Natural killer cell (primary cell): ENCODE measurements at regions not wholly inside any gene's neighbourhood (a gene's known extent, or its start where the extent isn't known, plus 50 kb on each side); places are given as distances from the start of the nearest gene placed in this dataset.

Experiments
- ATAC-seq, 3 donors: fragments of 150-1000 bp in 2 of 3; fragments of 200-7000 bp in 1 of 3; cut with Tn5 transposase; 1 replicate in 1 of 3; 2 replicates in 2 of 3; pipeline ENCODE4 v1.10.0; 2021; ENCODE audit warnings: mild to moderate bottlenecking in 2 of 3, moderate library complexity in 2 of 3
- DNase-seq, 2 donors: peaks; one replicate each; pipeline versions ENCODE4 v3.0.0 to v3.0.0-alpha.2; 2013 to 2021; ENCODE audit warnings: mixed read lengths in 1 of 2
- H3K27ac ChIP-seq: one replicate; pipeline ENCODE4 v1.5.1; 2013; ENCODE audit warnings: mild to moderate bottlenecking, low read length
- H3K27me3 ChIP-seq: one replicate; pipeline ENCODE4 v1.6.1; 2013; ENCODE audit warnings: low read length; ENCODE audit not compliant: control insufficient read depth, insufficient read depth
- H3K36me3 ChIP-seq: one replicate; pipeline ENCODE4 v1.6.1; 2013; ENCODE audit warnings: low read length; ENCODE audit not compliant: control insufficient read depth, insufficient read depth
- H3K4me1 ChIP-seq: one replicate; pipeline ENCODE4 v1.6.1; 2013; ENCODE audit warnings: low read length; ENCODE audit not compliant: control insufficient read depth, insufficient read depth
- H3K4me3 ChIP-seq: one replicate; pipeline ENCODE4 v1.5.1; 2013; ENCODE audit warnings: low read length
- H3K9me3 ChIP-seq: one replicate; pipeline ENCODE4 v1.6.1; 2013; ENCODE audit warnings: low read length; ENCODE audit not compliant: control insufficient read depth, insufficient read depth
- H3K27ac Mint-ChIP-seq, 2 donors: one replicate each; pipeline ENCODE4 v1.8.0; 2022; ENCODE audit warnings: mild to moderate bottlenecking in 2 of 2, mixed read lengths in 2 of 2, moderate library complexity in 1 of 2
- H3K27me3 Mint-ChIP-seq, 2 donors: one replicate each; pipeline ENCODE4 v1.8.0; 2022; ENCODE audit warnings: low read depth in 2 of 2, mixed read lengths in 2 of 2
- H3K36me3 Mint-ChIP-seq: one replicate; pipeline ENCODE4 v1.8.0; 2022; ENCODE audit warnings: mixed read lengths
- H3K4me1 Mint-ChIP-seq, 2 donors: one replicate each; pipeline ENCODE4 v1.8.0; 2022; ENCODE audit warnings: mixed read lengths in 2 of 2
- H3K4me3 Mint-ChIP-seq: one replicate; pipeline ENCODE4 v1.8.0; 2022; ENCODE audit warnings: mild to moderate bottlenecking, moderate library complexity, mixed read lengths
- H3K9me3 Mint-ChIP-seq, 2 donors: one replicate each; pipeline ENCODE4 v1.8.0; 2022; ENCODE audit warnings: mixed read lengths in 2 of 2
- CTCF ChIP-seq: fragments of 200-600 bp; IDR thresholded peaks from one replicate; pipeline ENCODE4 v1.8.0; 2022; ENCODE audit warnings: antibody characterized with exemption
- WGBS: methylation state at CpG from one replicate; pipeline ENCODE4 v1.1.7; 2013; ENCODE audit warnings: missing lambda C conversion rate; ENCODE audit not compliant: insufficient coverage; 5-methylcytosine and 5-hydroxymethylcytosine counted together
- intact Hi-C: fragments of 100-400 bp; cut with micrococcal nuclease; formaldehyde crosslinking; loops from one replicate; pipeline ENCODE4 v1.14.2; 2022

- no peaks in the 10 kb centered on the region for H3K4me1 Mint-ChIP-seq
- H3K27me3 Mint-ChIP-seq = no peaks in the 10 kb centered on the region
- H3K36me3 Mint-ChIP-seq = no peaks in the 10 kb centered on the region
- no peak overlapping the region for H3K4me3 Mint-ChIP-seq
- Histone ChIP-seq H3K4me3 (no peak overlapping the region), H3K9me3 (no peaks in the 10 kb centered on the region), H3K4me1 (no peaks in the 10 kb centered on the region), H3K36me3 (no peaks in the 10 kb centered on the region), H3K27me3 (no peaks in the 10 kb centered on the region), H3K27ac (no peak overlapping the region)
- DNase-seq = no peak
- 90% methylated on average over 1 of the region's 1 CpG for WGBS
- no peak for TF ChIP-seq CTCF
- no peak for ATAC-seq
- intact Hi-C loops = no loop called here
- H3K27ac Mint-ChIP-seq = no peak overlapping the region
- H3K9me3 Mint-ChIP-seq = peaks cover 2 to 4% of the 10 kb centered on the region in 2 donors
Observed at GRCh38 chr3:148227534-148227933, 470.2 kb upstream of the AGTR1 start.

- Histone ChIP-seq H3K27ac (no peak overlapping the region), H3K4me1 (no peaks in the 10 kb centered on the region), H3K27me3 (no peaks in the 10 kb centered on the region), H3K9me3 (no peaks in the 10 kb centered on the region), H3K4me3 (no peak overlapping the region), H3K36me3 (no peaks in the 10 kb centered on the region)
- H3K4me1 Mint-ChIP-seq = no peaks in the 10 kb centered on the region
- H3K27me3 Mint-ChIP-seq = no peaks in the 10 kb centered on the region
- TF ChIP-seq CTCF = no peak
- no peak overlapping the region for H3K27ac Mint-ChIP-seq
- ATAC-seq (no peak), DNase-seq (no peak)
- intact Hi-C loops = no loop called here
- no peaks in the 10 kb centered on the region for H3K36me3 Mint-ChIP-seq
- peaks cover 10 to 11% of the 10 kb centered on the region in 2 donors for H3K9me3 Mint-ChIP-seq
- H3K4me3 Mint-ChIP-seq = no peak overlapping the region
Observed at GRCh38 chr3:148229107-148229506, 468.6 kb upstream of the AGTR1 start.

DNA sequence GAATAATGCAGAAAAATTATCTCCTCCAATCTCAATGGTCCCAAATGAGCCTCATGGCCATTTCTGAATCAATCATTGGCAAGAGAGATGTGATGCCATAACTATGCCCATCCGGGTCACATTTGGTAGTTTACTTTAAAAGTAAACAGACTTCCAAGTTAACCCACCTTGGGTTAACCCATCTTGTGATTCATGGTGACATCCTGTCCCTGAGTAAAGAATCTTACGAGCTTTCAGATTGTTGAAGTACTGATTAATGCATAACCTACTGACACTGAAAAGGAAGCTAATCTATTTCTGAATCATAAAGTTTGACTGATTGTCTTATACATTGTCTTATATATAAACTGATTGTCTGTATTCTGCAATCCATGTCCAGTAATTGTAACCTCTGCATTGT is 467.2 kb upstream of the AGTR1 start:
- Histone ChIP-seq H3K27me3 (no peaks in the 10 kb centered on the region), H3K4me3 (no peak overlapping the region), H3K9me3 (no peaks in the 10 kb centered on the region), H3K4me1 (no peaks in the 10 kb centered on the region), H3K27ac (no peak overlapping the region), H3K36me3 (no peaks in the 10 kb centered on the region)
- DNase-seq (no peak), ATAC-seq (no peak)
- TF ChIP-seq CTCF = no peak
- H3K27ac Mint-ChIP-seq = no peak overlapping the region
- intact Hi-C loops = no loop called here
- WGBS = 80% methylated on average over 1 of the region's 2 CpGs
- no peaks in the 10 kb centered on the region for H3K4me1 Mint-ChIP-seq
- H3K9me3 Mint-ChIP-seq = peaks cover 9 to 10% of the 10 kb centered on the region in 2 donors
- H3K27me3 Mint-ChIP-seq = no peaks in the 10 kb centered on the region
- no peaks in the 10 kb centered on the region for H3K36me3 Mint-ChIP-seq
- no peak overlapping the region for H3K4me3 Mint-ChIP-seq

- intact Hi-C loops = no loop called here
Observed at GRCh38 chr3:148232389-148232788, 465.3 kb upstream of the AGTR1 start.

More at GRCh38 chr3:148232389-148232788, 465.3 kb upstream of the AGTR1 start:
- 78% methylated on average over 3 of the region's 3 CpGs for whole genome bisulfite sequencing
- Mint-ChIP-seq H3K27ac (no peak overlapping the region), H3K4me3 (no peak overlapping the region), H3K36me3 (no peaks in the 10 kb centered on the region), H3K4me1 (no peaks in the 10 kb centered on the region), H3K27me3 (no peaks in the 10 kb centered on the region), H3K9me3 (peaks cover 10 to 12% of the 10 kb centered on the region in 2 donors)
- H3K36me3 ChIP-seq = no peaks in the 10 kb centered on the region
- DNase-seq = no peak
- no peak for TF ChIP-seq CTCF
- H3K4me3 ChIP-seq = no peak overlapping the region
- ATAC-seq = no peak
- H3K4me1 ChIP-seq = no peaks in the 10 kb centered on the region
- no peaks in the 10 kb centered on the region for H3K27me3 ChIP-seq
- H3K9me3 ChIP-seq = peaks cover 4% of the 10 kb centered on the region
- H3K27ac ChIP-seq = no peak overlapping the region
